Cerebellar cortex (tissue), 1 donor: ENCODE measurements at regions not wholly inside any gene's neighbourhood (a gene's known extent, or its start where the extent isn't known, plus 50 kb on each side); places are given as distances from the start of the nearest gene placed in this dataset.
"Not testable (repeated sequence)": the region's sequence is repeated elsewhere in the genome, so short reads cannot be mapped to it uniquely, and the experiment has no call there.

Experiments
- DNase-seq: peaks from one replicate; pipeline ENCODE4 v3.0.0-alpha.2; 2015; ENCODE audit warnings: low spot score

GRCh38 chr1:181257117-181257516, 168.6 kb downstream of the IER5 start:
- DNase-seq: no peak

- DNase-seq: peak; percentile 11
These were observed 170.7 kb downstream of the IER5 start for GRCh38 chr1:181259026-181259745.

GRCh38 chr1:181260271-181260670, 171.8 kb downstream of the IER5 start:
- DNase-seq: no peak

- DNase-seq: no peak
These were observed 172.5 kb downstream of the IER5 start for GRCh38 chr1:181260994-181261393.

- DNase-seq: no peak
These were observed 173.6 kb downstream of the IER5 start for GRCh38 chr1:181262069-181262468.

- DNase-seq: no peak
These were observed 174.9 kb downstream of the IER5 start for GRCh38 chr1:181263444-181263843.

GRCh38 chr1:181264821-181265220, 176.3 kb downstream of the IER5 start:
- DNase-seq: no peak

GRCh38 chr1:181284978-181285377, 196.5 kb downstream of the IER5 start:
- DNase-seq: no peak

- no peak for DNase-seq
These were observed 188.1 kb upstream of the CACNA1E start for GRCh38 chr1:181295217-181295616.

GRCh38 chr1:181296180-181296579, 187.1 kb upstream of the CACNA1E start:
- DNase-seq: no peak

- DNase-seq: no peak
These were observed 175.2 kb upstream of the CACNA1E start for GRCh38 chr1:181308098-181308497.

- DNase-seq: no peak
These were observed 172.8 kb upstream of the CACNA1E start for GRCh38 chr1:181310560-181310959.

- DNase-seq: no peak
These were observed 170.4 kb upstream of the CACNA1E start for GRCh38 chr1:181312946-181313345.

- DNase-seq: no peak
These were observed 169.9 kb upstream of the CACNA1E start for GRCh38 chr1:181313466-181313865.

GRCh38 chr1:181314010-181314409, 169.3 kb upstream of the CACNA1E start:
- no peak for DNase-seq

- DNase-seq: no peak
These were observed 168.4 kb upstream of the CACNA1E start for GRCh38 chr1:181314959-181315358.

GRCh38 chr1:181317261-181317930, 165.9 kb upstream of the CACNA1E start:
- no peak for DNase-seq

GRCh38 chr1:181318022-181318857, 165.1 kb upstream of the CACNA1E start:
- peak; percentile 8 for DNase-seq

GRCh38 chr1:181318858-181319235, 164.5 kb upstream of the CACNA1E start:
- DNase-seq: no peak

GRCh38 chr1:181319907-181320306, 163.4 kb upstream of the CACNA1E start:
- no peak for DNase-seq

- no peak for DNase-seq
These were observed 158.3 kb upstream of the CACNA1E start for GRCh38 chr1:181324797-181325616.

- DNase-seq: not testable (repeated sequence)
These were observed 157.6 kb upstream of the CACNA1E start for GRCh38 chr1:181325765-181326164.
